Activated T-helper 2 cell treated with anti-CD3 and anti-CD28 coated beads, Interferon-gamma antibody, Interleukin-2, Interleukin-4, amounts not matched to agents 10 μg/mL and 5 μg/mL and 100 μg/mL, durations not matched to agents 14 hours and 24 hours and 36 hours (primary cell): ENCODE measurements at regions not wholly inside any gene's neighbourhood (a gene's known extent, or its start where the extent isn't known, plus 50 kb on each side); places are given as distances from the start of the nearest gene placed in this dataset.
"Not testable (repeated sequence)": the region's sequence is repeated elsewhere in the genome, so short reads cannot be mapped to it uniquely, and the experiment has no call there.

Source experiments
- DNase-seq: peaks from one replicate; pipeline ENCODE4 v3.0.0; 2021; ENCODE audit warnings: low spot score
- H3K27ac Mint-ChIP-seq: one replicate; pipeline ENCODE4 v1.8.0; 2021; ENCODE audit warnings: mixed read lengths
- H3K27me3 Mint-ChIP-seq: one replicate; pipeline ENCODE4 v1.8.0; 2021; ENCODE audit warnings: low read depth, mixed read lengths
- H3K36me3 Mint-ChIP-seq: one replicate; pipeline ENCODE4 v1.8.0; 2021; ENCODE audit warnings: low read depth, mixed read lengths
- H3K4me1 Mint-ChIP-seq: one replicate; pipeline ENCODE4 v1.8.0; 2021; ENCODE audit warnings: low read depth, mixed read lengths
- H3K4me3 Mint-ChIP-seq: one replicate; pipeline ENCODE4 v1.8.0; 2021; ENCODE audit warnings: low read depth, mild to moderate bottlenecking, moderate library complexity, mixed read lengths
- H3K9me3 Mint-ChIP-seq: one replicate; pipeline ENCODE4 v1.8.0; 2021; ENCODE audit warnings: mixed read lengths
- intact Hi-C: fragments of 100-400 bp; cut with micrococcal nuclease; formaldehyde crosslinking; loops from one replicate; pipeline ENCODE4 v1.15.1; 2023

- H3K9me3 Mint-ChIP-seq: peaks cover 27% of the 10 kb centered on the region
- H3K27ac Mint-ChIP-seq, H3K4me3 Mint-ChIP-seq, H3K4me1 Mint-ChIP-seq, H3K27me3 Mint-ChIP-seq, DNase-seq, H3K36me3 Mint-ChIP-seq, intact Hi-C loops: not testable (repeated sequence)
Measured at GRCh38 chr3:197359476-197359875, 61.1 kb upstream of the DLG1 start.

- Mint-ChIP-seq H3K9me3 (peaks cover 27% of the 10 kb centered on the region), H3K36me3 (peaks cover 8% of the 10 kb centered on the region), H3K27ac (no peak overlapping the region), H3K4me3 (no peak overlapping the region), H3K4me1 (no peaks in the 10 kb centered on the region), H3K27me3 (peaks cover 13% of the 10 kb centered on the region)
- intact Hi-C loops: no loop called here
- no peak for DNase-seq
Measured at GRCh38 chr3:197356741-197357140, 58.3 kb upstream of the DLG1 start.

- peaks cover 25% of the 10 kb centered on the region for H3K9me3 Mint-ChIP-seq
- intact Hi-C loops: no loop called here
Measured at GRCh38 chr3:197356275-197356674, 57.9 kb upstream of the DLG1 start.

GRCh38 chr3:197355713-197356112 lies 57.3 kb upstream of the DLG1 start:
- peaks cover 14% of the 10 kb centered on the region for H3K27me3 Mint-ChIP-seq
- no peak overlapping the region for H3K27ac Mint-ChIP-seq
- intact Hi-C loops: no loop called here
- no peaks in the 10 kb centered on the region for H3K4me1 Mint-ChIP-seq
- H3K4me3 Mint-ChIP-seq: no peak overlapping the region
- no peak for DNase-seq
- H3K9me3 Mint-ChIP-seq: peaks cover 19% of the 10 kb centered on the region
- H3K36me3 Mint-ChIP-seq: peaks cover 5% of the 10 kb centered on the region

More at GRCh38 chr3:197356275-197356674, 57.9 kb upstream of the DLG1 start:
- no peak overlapping the region for H3K4me3 Mint-ChIP-seq
- peaks cover 13% of the 10 kb centered on the region for H3K27me3 Mint-ChIP-seq
- H3K27ac Mint-ChIP-seq: no peak overlapping the region
- H3K36me3 Mint-ChIP-seq: peaks cover 7% of the 10 kb centered on the region
- DNase-seq: no peak
- H3K4me1 Mint-ChIP-seq: no peaks in the 10 kb centered on the region

GRCh38 chr3:197354568-197355001 lies 56.2 kb upstream of the DLG1 start:
- no peak overlapping the region for H3K4me3 Mint-ChIP-seq
- no peaks in the 10 kb centered on the region for H3K4me1 Mint-ChIP-seq
- H3K27me3 Mint-ChIP-seq: peaks cover 14% of the 10 kb centered on the region
- no peak overlapping the region for H3K27ac Mint-ChIP-seq
- peaks cover 8% of the 10 kb centered on the region for H3K9me3 Mint-ChIP-seq
- DNase-seq: no peak
- intact Hi-C loops: no loop called here
- peaks cover 2% of the 10 kb centered on the region for H3K36me3 Mint-ChIP-seq

- no peak overlapping the region for H3K4me3 Mint-ChIP-seq
- intact Hi-C loops: no loop called here
- no peak overlapping the region for H3K27ac Mint-ChIP-seq
Measured at GRCh38 chr3:197353867-197354567, 55.6 kb upstream of the DLG1 start.

GRCh38 chr3:197353001-197353866 lies 54.8 kb upstream of the DLG1 start:
- no peaks in the 10 kb centered on the region for H3K9me3 Mint-ChIP-seq
- no peak for DNase-seq
- no peak overlapping the region for H3K27ac Mint-ChIP-seq
- intact Hi-C loops: no loop called here
- H3K4me1 Mint-ChIP-seq: no peaks in the 10 kb centered on the region
- peaks cover 12% of the 10 kb centered on the region for H3K27me3 Mint-ChIP-seq
- no peak overlapping the region for H3K4me3 Mint-ChIP-seq
- H3K36me3 Mint-ChIP-seq: no peaks in the 10 kb centered on the region

More at GRCh38 chr3:197353867-197354567, 55.6 kb upstream of the DLG1 start:
- DNase-seq: no peak
- Mint-ChIP-seq H3K9me3 (peaks cover 4% of the 10 kb centered on the region), H3K27me3 (peaks cover 12% of the 10 kb centered on the region), H3K36me3 (no peaks in the 10 kb centered on the region), H3K4me1 (no peaks in the 10 kb centered on the region)

- Mint-ChIP-seq H3K9me3 (no peaks in the 10 kb centered on the region), H3K27ac (no peak overlapping the region), H3K4me1 (no peaks in the 10 kb centered on the region), H3K27me3 (peaks cover 16% of the 10 kb centered on the region), H3K4me3 (no peak overlapping the region), H3K36me3 (no peaks in the 10 kb centered on the region)
- DNase-seq: no peak
- intact Hi-C loops: no loop called here
Measured at GRCh38 chr3:197352382-197352781, 54.0 kb upstream of the DLG1 start.

- H3K4me3 Mint-ChIP-seq: no peak overlapping the region
- intact Hi-C loops: no loop called here
- H3K4me1 Mint-ChIP-seq: no peaks in the 10 kb centered on the region
- H3K27ac Mint-ChIP-seq: no peak overlapping the region
- H3K9me3 Mint-ChIP-seq: no peaks in the 10 kb centered on the region
- H3K27me3 Mint-ChIP-seq: peaks cover 16% of the 10 kb centered on the region
- no peaks in the 10 kb centered on the region for H3K36me3 Mint-ChIP-seq
- no peak for DNase-seq
Measured at GRCh38 chr3:197350446-197350845, 52.0 kb upstream of the DLG1 start.

- intact Hi-C loops: no loop called here
- peaks cover 14% of the 10 kb centered on the region for H3K27me3 Mint-ChIP-seq
- H3K36me3 Mint-ChIP-seq: no peaks in the 10 kb centered on the region
- H3K27ac Mint-ChIP-seq: no peak overlapping the region
- DNase-seq: no peak
- H3K4me3 Mint-ChIP-seq: no peak overlapping the region
- no peaks in the 10 kb centered on the region for H3K4me1 Mint-ChIP-seq
- no peaks in the 10 kb centered on the region for H3K9me3 Mint-ChIP-seq
Measured at GRCh38 chr3:197349368-197349767, 51.0 kb upstream of the DLG1 start.
